ENCODE measurements at regions not wholly inside any gene's neighbourhood (a gene's known extent, or its start where the extent isn't known, plus 50 kb on each side); places are given as distances from the start of the nearest gene placed in this dataset.

GRCh38 chr2:4002841-4003403, 299.5 kb downstream of the DCDC2C start:
- TF ChIP-seq EZH2phosphoT487 (IDR thresholded peaks at IDR 0.05; ENCODE audit: insufficient read depth, low read depth), result no peak
- TF ChIP-seq EZH2 (IDR thresholded peaks at IDR 0.05; ENCODE audit: insufficient read depth, poor library complexity, severe bottlenecking), result no peak
- H3K4me1 ChIP-seq (ENCODE audit: insufficient read depth), result no peaks in the 10 kb centered on the region
- no peaks in the 10 kb centered on the region for H3K36me3 ChIP-seq (ENCODE audit: low read depth)
- H3K4me2 ChIP-seq (ENCODE audit: unreplicated experiment), result no peak overlapping the region
- 29 to 30% methylated on average over 21 to 22 of the region's 22 CpGs for WGBS, 2 experiments (ENCODE audit: low coverage in 1 of 2, low lambda C conversion rate in 2 of 2, missing lambda C conversion rate in 2 of 2)
- no peak overlapping the region for H3K27ac ChIP-seq
- no peaks in the 10 kb centered on the region for H3F3A ChIP-seq (ENCODE audit: insufficient read depth)
- no peak for DNase-seq
- no peaks in the 10 kb centered on the region for H3K9me3 ChIP-seq (ENCODE audit: low read depth)
- H4K20me1 ChIP-seq (ENCODE audit: insufficient read depth), result no peaks in the 10 kb centered on the region
- no peak overlapping the region for H2AFZ ChIP-seq
- H3K27me3 ChIP-seq (replicated peaks; ENCODE audit: insufficient read depth), result no peaks in the 10 kb centered on the region
- H3K9me2 ChIP-seq (ENCODE audit: insufficient read depth), result no peaks in the 10 kb centered on the region
- H3K4me3 ChIP-seq, result no peak overlapping the region
- H3K79me2 ChIP-seq (ENCODE audit: insufficient read depth), result no peaks in the 10 kb centered on the region
- H3K9ac ChIP-seq, result no peak overlapping the region
- in situ Hi-C loops (cut with MboI), result no loop called here

DNA sequence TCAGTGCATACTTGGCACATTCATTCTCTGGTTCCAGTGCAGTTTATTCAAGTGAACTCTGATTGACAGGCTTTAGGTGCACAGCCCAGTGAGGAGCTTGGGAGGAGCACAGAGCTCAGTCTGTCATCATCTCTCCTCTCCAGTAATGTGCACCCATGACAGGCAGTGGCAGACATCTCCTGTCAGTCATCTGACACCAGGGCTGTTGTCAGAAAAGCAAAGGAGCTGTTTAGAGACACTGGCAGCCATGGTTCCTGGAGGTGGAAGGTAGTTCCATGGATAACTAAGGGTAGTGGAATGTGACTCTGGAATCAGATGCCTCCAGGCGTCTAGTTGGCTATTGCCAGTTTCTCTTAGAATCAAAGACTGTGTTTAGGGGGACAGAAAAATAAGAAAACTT, 308.8 kb downstream of the DCDC2C start:
- Histone ChIP-seq H3K27me3 (replicated peaks; ENCODE audit: insufficient read depth) (no peaks in the 10 kb centered on the region), H3K27ac (no peak overlapping the region), H3F3A (ENCODE audit: insufficient read depth) (no peaks in the 10 kb centered on the region), H3K4me1 (ENCODE audit: insufficient read depth) (no peaks in the 10 kb centered on the region), H3K4me2 (ENCODE audit: unreplicated experiment) (no peak overlapping the region), H4K20me1 (ENCODE audit: insufficient read depth) (no peaks in the 10 kb centered on the region), H3K79me2 (ENCODE audit: insufficient read depth) (no peaks in the 10 kb centered on the region), H3K9me3 (ENCODE audit: low read depth) (no peaks in the 10 kb centered on the region), H2AFZ (no peak overlapping the region), H3K9ac (no peak overlapping the region), H3K36me3 (ENCODE audit: low read depth) (no peaks in the 10 kb centered on the region), H3K4me3 (no peak overlapping the region), H3K9me2 (ENCODE audit: insufficient read depth) (no peaks in the 10 kb centered on the region)
- TF ChIP-seq EZH2phosphoT487 (IDR thresholded peaks at IDR 0.05; ENCODE audit: insufficient read depth, low read depth) (no peak), EZH2 (IDR thresholded peaks at IDR 0.05; ENCODE audit: insufficient read depth, poor library complexity, severe bottlenecking) (no peak)
- WGBS, 2 experiments (ENCODE audit: low coverage in 1 of 2, low lambda C conversion rate in 2 of 2, missing lambda C conversion rate in 2 of 2), result 0 to 25% methylated on average over 1 of the region's 1 CpG
- DNase-seq, result no peak
- in situ Hi-C loops (cut with MboI), result no loop called here

DNA sequence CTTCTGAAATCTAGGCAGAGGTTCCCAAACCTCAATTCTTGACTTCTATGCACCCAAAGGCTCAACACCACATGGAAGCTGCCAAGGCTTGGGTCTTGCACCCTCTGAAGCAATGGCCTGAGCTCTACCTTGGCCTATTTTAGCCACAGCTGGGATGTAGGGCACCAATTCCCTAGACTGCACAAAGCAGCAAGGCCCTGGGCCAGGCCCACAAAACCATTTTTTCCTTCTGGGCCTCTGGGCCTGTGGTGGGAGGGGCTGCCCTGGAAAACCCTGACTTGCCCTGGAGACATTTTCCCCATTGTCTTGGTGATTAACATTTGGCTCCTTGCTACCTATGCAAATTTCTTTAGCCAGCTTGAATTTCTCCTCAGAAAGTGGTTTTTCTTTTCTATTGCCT, 315.2 kb downstream of the DCDC2C start:
- Histone ChIP-seq H2AFZ (no peak overlapping the region), H3K27me3 (replicated peaks; ENCODE audit: insufficient read depth) (no peaks in the 10 kb centered on the region), H3K9me3 (ENCODE audit: low read depth) (no peaks in the 10 kb centered on the region), H3K4me3 (no peak overlapping the region), H3K27ac (no peak overlapping the region), H3K9me2 (ENCODE audit: insufficient read depth) (no peaks in the 10 kb centered on the region), H3F3A (ENCODE audit: insufficient read depth) (no peaks in the 10 kb centered on the region), H3K36me3 (ENCODE audit: low read depth) (no peaks in the 10 kb centered on the region), H3K4me1 (ENCODE audit: insufficient read depth) (no peaks in the 10 kb centered on the region), H3K4me2 (ENCODE audit: unreplicated experiment) (no peak overlapping the region), H4K20me1 (ENCODE audit: insufficient read depth) (no peaks in the 10 kb centered on the region), H3K79me2 (ENCODE audit: insufficient read depth) (no peaks in the 10 kb centered on the region), H3K9ac (no peak overlapping the region)
- no peak for DNase-seq
- TF ChIP-seq EZH2 (IDR thresholded peaks at IDR 0.05; ENCODE audit: insufficient read depth, poor library complexity, severe bottlenecking), result no peak
- TF ChIP-seq EZH2phosphoT487 (IDR thresholded peaks at IDR 0.05; ENCODE audit: insufficient read depth, low read depth), result no peak
- in situ Hi-C loops (cut with MboI), result no loop called here

DNA sequence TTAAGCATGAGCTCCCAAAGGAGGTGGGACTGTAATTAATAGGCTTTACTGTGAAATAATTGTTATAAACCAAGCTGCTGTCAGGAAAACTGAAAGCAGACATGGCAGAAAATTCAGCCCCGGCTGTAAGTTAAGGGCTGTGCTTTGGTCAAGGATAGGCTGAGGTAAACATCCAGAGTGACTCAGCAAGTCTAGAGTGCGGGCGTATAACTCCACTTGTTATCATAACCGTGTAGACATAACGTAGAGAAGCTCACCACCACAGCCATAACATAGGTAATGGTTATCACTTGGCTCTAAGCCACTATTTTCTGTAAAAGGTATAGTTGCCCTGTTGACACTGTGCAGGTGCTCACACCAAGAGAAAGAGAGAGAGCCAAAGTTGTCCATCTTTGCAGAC, 316.8 kb downstream of the DCDC2C start:
- H3K4me1 ChIP-seq (ENCODE audit: insufficient read depth), result no peaks in the 10 kb centered on the region
- WGBS, 2 experiments (ENCODE audit: low coverage in 1 of 2, low lambda C conversion rate in 2 of 2, missing lambda C conversion rate in 2 of 2), result 29 to 32% methylated on average over 5 of the region's 5 CpGs
- no peak overlapping the region for H3K4me3 ChIP-seq
- no peaks in the 10 kb centered on the region for H3F3A ChIP-seq (ENCODE audit: insufficient read depth)
- in situ Hi-C loops (cut with MboI), result no loop called here
- H3K27ac ChIP-seq, result no peak overlapping the region
- H3K9me3 ChIP-seq (ENCODE audit: low read depth), result no peaks in the 10 kb centered on the region
- no peaks in the 10 kb centered on the region for H3K9me2 ChIP-seq (ENCODE audit: insufficient read depth)
- H4K20me1 ChIP-seq (ENCODE audit: insufficient read depth), result no peaks in the 10 kb centered on the region
- no peak for DNase-seq
- no peaks in the 10 kb centered on the region for H3K79me2 ChIP-seq (ENCODE audit: insufficient read depth)
- no peak overlapping the region for H3K4me2 ChIP-seq (ENCODE audit: unreplicated experiment)
- no peaks in the 10 kb centered on the region for H3K27me3 ChIP-seq (replicated peaks; ENCODE audit: insufficient read depth)
- TF ChIP-seq EZH2phosphoT487 (IDR thresholded peaks at IDR 0.05; ENCODE audit: insufficient read depth, low read depth) (no peak), EZH2 (IDR thresholded peaks at IDR 0.05; ENCODE audit: insufficient read depth, poor library complexity, severe bottlenecking) (no peak)
- H3K36me3 ChIP-seq (ENCODE audit: low read depth), result no peaks in the 10 kb centered on the region
- H3K9ac ChIP-seq, result no peak overlapping the region
- H2AFZ ChIP-seq, result no peak overlapping the region

- H3K9ac ChIP-seq, result no peak overlapping the region
- H4K20me1 ChIP-seq (ENCODE audit: insufficient read depth), result no peaks in the 10 kb centered on the region
- no peaks in the 10 kb centered on the region for H3K79me2 ChIP-seq (ENCODE audit: insufficient read depth)
- no peak for TF ChIP-seq EZH2phosphoT487 (IDR thresholded peaks at IDR 0.05; ENCODE audit: insufficient read depth, low read depth)
- TF ChIP-seq EZH2 (IDR thresholded peaks at IDR 0.05; ENCODE audit: insufficient read depth, poor library complexity, severe bottlenecking), result no peak
- DNase-seq, result no peak
- H3K9me3 ChIP-seq (ENCODE audit: low read depth), result no peaks in the 10 kb centered on the region
- H3K4me1 ChIP-seq (ENCODE audit: insufficient read depth), result no peaks in the 10 kb centered on the region
- WGBS, 2 experiments (ENCODE audit: low coverage in 1 of 2, low lambda C conversion rate in 2 of 2, missing lambda C conversion rate in 2 of 2), result 20 to 21% methylated on average over 10 of the region's 10 CpGs
- no peaks in the 10 kb centered on the region for H3K27me3 ChIP-seq (replicated peaks; ENCODE audit: insufficient read depth)
- no peak overlapping the region for H3K4me2 ChIP-seq (ENCODE audit: unreplicated experiment)
- H3K9me2 ChIP-seq (ENCODE audit: insufficient read depth), result no peaks in the 10 kb centered on the region
- no peak overlapping the region for H3K27ac ChIP-seq
- no peaks in the 10 kb centered on the region for H3F3A ChIP-seq (ENCODE audit: insufficient read depth)
- no peak overlapping the region for H3K4me3 ChIP-seq
- H3K36me3 ChIP-seq (ENCODE audit: low read depth), result no peaks in the 10 kb centered on the region
- in situ Hi-C loops (cut with MboI), result no loop called here
- H2AFZ ChIP-seq, result no peak overlapping the region
Measured at GRCh38 chr2:4020649-4021048, 317.3 kb downstream of the DCDC2C start.

All from GM23248 (cell line).